Neural progenitor cell (in vitro differentiated cells): ENCODE measurements at regions not wholly inside any gene's neighbourhood (a gene's known extent, or its start where the extent isn't known, plus 50 kb on each side); places are given as distances from the start of the nearest gene placed in this dataset.

Experiments
- DNase-seq: peaks from one replicate; pipeline ENCODE4 v3.0.0-alpha.2; 2016; ENCODE audit warnings: low spot score
- H2AFZ ChIP-seq: fragments of 200-600 bp; sonication (generic); replicated peaks from 2 replicates; pipeline ENCODE4 v1.6.1; 2016; ENCODE audit warnings: antibody characterized with exemption
- H3F3A ChIP-seq: fragments of 200-600 bp; sonication (generic); 2 replicates; pipeline ENCODE4 v1.6.1; 2016; ENCODE audit warnings: antibody characterized with exemption, low read depth
- H3K27ac ChIP-seq: fragments of 200-600 bp; sonication (generic); 2 replicates; pipeline ENCODE4 v1.5.1; 2016; ENCODE audit warnings: mild to moderate bottlenecking
- H3K27me3 ChIP-seq: fragments of 200-600 bp; sonication (generic); 2 replicates; pipeline ENCODE4 v1.6.1; 2016; ENCODE audit warnings: mild to moderate bottlenecking, moderate library complexity
- H3K36me3 ChIP-seq: fragments of 200-600 bp; sonication (generic); 2 replicates; pipeline ENCODE4 v1.5.1; 2016
- H3K4me1 ChIP-seq: fragments of 200-600 bp; sonication (generic); 2 replicates; pipeline ENCODE4 v1.6.1; 2016; ENCODE audit warnings: mixed run types
- H3K4me2 ChIP-seq: fragments of 200-600 bp; sonication (generic); 2 replicates; pipeline ENCODE4 v1.6.1; 2016
- H3K4me3 ChIP-seq: fragments of 200-600 bp; sonication (generic); 2 replicates; pipeline ENCODE4 v1.5.1; 2016
- H3K79me2 ChIP-seq: fragments of 200-600 bp; sonication (generic); 2 replicates; pipeline ENCODE4 v1.6.1; 2016; ENCODE audit warnings: low read depth
- H3K9ac ChIP-seq: fragments of 200-600 bp; sonication (generic); 2 replicates; pipeline ENCODE4 v1.6.1; 2016
- H3K9me3 ChIP-seq: fragments of 200-600 bp; sonication (generic); 2 replicates; pipeline ENCODE4 v1.5.1; 2016; ENCODE audit warnings: low read depth
- H4K20me1 ChIP-seq: fragments of 200-600 bp; sonication (generic); 2 replicates; pipeline ENCODE4 v1.6.1; 2016; ENCODE audit warnings: low read depth
- H3K27ac Mint-ChIP-seq: 3 replicates; pipeline ENCODE4 v1.8.0; 2021; ENCODE audit warnings: mixed read lengths
- H3K27me3 Mint-ChIP-seq: 2 replicates; pipeline ENCODE4 v1.8.0; 2022; ENCODE audit warnings: low read depth, mild to moderate bottlenecking, inconsistent platforms, moderate library complexity, mixed read lengths; ENCODE audit not compliant: insufficient read depth
- H3K36me3 Mint-ChIP-seq: 3 replicates; pipeline ENCODE4 v1.8.0; 2021; ENCODE audit warnings: mixed read lengths
- H3K4me1 Mint-ChIP-seq: 3 replicates; pipeline ENCODE4 v1.8.0; 2021; ENCODE audit warnings: mixed read lengths
- H3K4me3 Mint-ChIP-seq: 3 replicates; pipeline ENCODE4 v1.8.0; 2021; ENCODE audit warnings: mild to moderate bottlenecking, moderate library complexity, mixed read lengths
- H3K9me3 Mint-ChIP-seq: 3 replicates; pipeline ENCODE4 v1.8.0; 2020; ENCODE audit warnings: mixed read lengths
- CTCF ChIP-seq: fragments of 200-600 bp; sonication (generic); IDR thresholded peaks from 2 replicates; pipeline ENCODE4 v1.5.1; 2017; ENCODE audit warnings: antibody characterized with exemption, mild to moderate bottlenecking
- EZH2 ChIP-seq: fragments of 200-600 bp; sonication (generic); IDR thresholded peaks from 2 replicates; pipeline ENCODE4 v1.6.1; 2017; ENCODE audit warnings: antibody characterized with exemption, mild to moderate bottlenecking, moderate library complexity
- EZH2phosphoT487 ChIP-seq: fragments of 200-600 bp; sonication (generic); IDR thresholded peaks from 2 replicates; pipeline ENCODE4 v1.6.1; 2017; ENCODE audit warnings: antibody characterized with exemption

- no peak overlapping the region for H3K27ac Mint-ChIP-seq
Observed at GRCh38 chr4:177699365-177700213, 257.4 kb upstream of the AGA start.

GRCh38 chr4:177706916-177707315 lies 264.7 kb upstream of the AGA start:
- Mint-ChIP-seq H3K36me3 (no peaks in the 10 kb centered on the region), H3K4me1 (no peaks in the 10 kb centered on the region), H3K4me3 (no peak overlapping the region), H3K27me3 (peaks cover 3% of the 10 kb centered on the region), H3K9me3 (peaks cover 2% of the 10 kb centered on the region), H3K27ac (no peak overlapping the region)
- Histone ChIP-seq H3K9me3 (no peaks in the 10 kb centered on the region), H2AFZ (no peak overlapping the region), H3K4me2 (no peak overlapping the region), H3K4me1 (no peaks in the 10 kb centered on the region), H3K27me3 (no peaks in the 10 kb centered on the region), H3K27ac (no peak overlapping the region), H3K9ac (no peak overlapping the region), H3F3A (no peaks in the 10 kb centered on the region), H3K4me3 (no peak overlapping the region), H3K36me3 (no peaks in the 10 kb centered on the region), H3K79me2 (no peaks in the 10 kb centered on the region), H4K20me1 (no peaks in the 10 kb centered on the region)
- no peak for DNase-seq
- TF ChIP-seq CTCF (no peak), EZH2phosphoT487 (no peak), EZH2 (no peak)

More at GRCh38 chr4:177699365-177700213, 257.4 kb upstream of the AGA start:
- DNase-seq, result no peak
- Histone ChIP-seq H3K27me3 (no peaks in the 10 kb centered on the region), H3K9me3 (no peaks in the 10 kb centered on the region), H3K4me2 (no peak overlapping the region), H3K27ac (no peak overlapping the region), H3K36me3 (no peaks in the 10 kb centered on the region), H4K20me1 (no peaks in the 10 kb centered on the region), H3F3A (no peaks in the 10 kb centered on the region), H2AFZ (no peak overlapping the region), H3K4me1 (peaks cover 4% of the 10 kb centered on the region), H3K9ac (no peak overlapping the region), H3K79me2 (no peaks in the 10 kb centered on the region), H3K4me3 (no peak overlapping the region)
- Mint-ChIP-seq H3K4me3 (no peak overlapping the region), H3K9me3 (peaks cover 2% of the 10 kb centered on the region), H3K4me1 (peaks cover 8% of the 10 kb centered on the region), H3K27me3 (peaks cover 3% of the 10 kb centered on the region), H3K36me3 (no peaks in the 10 kb centered on the region)
- TF ChIP-seq CTCF (no peak), EZH2phosphoT487 (no peak)

- H3K27me3 Mint-ChIP-seq, result no peaks in the 10 kb centered on the region
- H3K27me3 ChIP-seq, result no peaks in the 10 kb centered on the region
- H3K27ac ChIP-seq, result no peak overlapping the region
- H3K36me3 Mint-ChIP-seq, result no peaks in the 10 kb centered on the region
- no peak overlapping the region for H3K9ac ChIP-seq
- H3K4me1 ChIP-seq, result no peaks in the 10 kb centered on the region
- H3K9me3 ChIP-seq, result no peaks in the 10 kb centered on the region
- no peak overlapping the region for H3K4me3 ChIP-seq
- TF ChIP-seq EZH2phosphoT487 (no peak), CTCF (no peak)
- no peaks in the 10 kb centered on the region for H3K9me3 Mint-ChIP-seq
- DNase-seq, result no peak
- no peak overlapping the region for H3K4me2 ChIP-seq
- no peak overlapping the region for H2AFZ ChIP-seq
- no peak overlapping the region for H3K4me3 Mint-ChIP-seq
- H4K20me1 ChIP-seq, result no peaks in the 10 kb centered on the region
- no peak overlapping the region for H3K27ac Mint-ChIP-seq
- no peaks in the 10 kb centered on the region for H3K4me1 Mint-ChIP-seq
- H3F3A ChIP-seq, result no peaks in the 10 kb centered on the region
- no peaks in the 10 kb centered on the region for H3K36me3 ChIP-seq
- no peaks in the 10 kb centered on the region for H3K79me2 ChIP-seq
Observed at GRCh38 chr4:177713454-177713853, 271.2 kb upstream of the AGA start.
